Middle frontal gyrus (tissue), 1 donor: ENCODE measurements at regions not wholly inside any gene's neighbourhood (a gene's known extent, or its start where the extent isn't known, plus 50 kb on each side); places are given as distances from the start of the nearest gene placed in this dataset.

ENCODE experiments used
- DNase-seq: peaks from one replicate; pipeline ENCODE4 v3.0.0-alpha.2; 2015; ENCODE audit warnings: low spot score; ENCODE audit errors: extremely low spot score

- DNase-seq: no peak
These were observed 152.9 kb downstream of the CBLN1 start for GRCh38 chr16:49128740-49129139.

GRCh38 chr16:49127103-49127502 is 154.5 kb downstream of the CBLN1 start:
- DNase-seq: no peak

- no peak for DNase-seq
These were observed 160.0 kb downstream of the CBLN1 start for GRCh38 chr16:49121636-49122035.

DNA sequence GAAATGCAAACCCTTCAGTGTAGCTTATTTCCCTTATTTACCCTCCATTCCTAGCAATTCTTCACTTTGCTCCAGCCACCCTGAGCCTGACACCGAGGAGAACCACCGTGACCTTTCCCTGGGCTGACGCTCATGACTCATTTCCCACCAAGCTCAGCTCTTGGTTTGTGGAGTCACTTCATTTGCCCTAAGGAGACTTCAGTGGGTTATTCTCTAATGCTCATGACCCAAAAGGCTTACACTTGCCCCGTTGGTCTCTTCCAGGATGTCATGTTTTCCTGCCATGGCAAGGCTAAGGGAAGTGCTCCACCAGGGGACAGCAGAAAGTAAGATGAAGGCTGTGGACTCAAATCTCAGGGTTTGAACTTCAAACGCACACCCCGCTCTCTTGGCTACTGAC is 161.0 kb downstream of the CBLN1 start:
- no peak for DNase-seq

GRCh38 chr16:49116873-49117272 is 164.8 kb downstream of the CBLN1 start:
- no peak for DNase-seq

- no peak for DNase-seq
These were observed 165.7 kb downstream of the CBLN1 start for GRCh38 chr16:49115956-49116355.

DNA sequence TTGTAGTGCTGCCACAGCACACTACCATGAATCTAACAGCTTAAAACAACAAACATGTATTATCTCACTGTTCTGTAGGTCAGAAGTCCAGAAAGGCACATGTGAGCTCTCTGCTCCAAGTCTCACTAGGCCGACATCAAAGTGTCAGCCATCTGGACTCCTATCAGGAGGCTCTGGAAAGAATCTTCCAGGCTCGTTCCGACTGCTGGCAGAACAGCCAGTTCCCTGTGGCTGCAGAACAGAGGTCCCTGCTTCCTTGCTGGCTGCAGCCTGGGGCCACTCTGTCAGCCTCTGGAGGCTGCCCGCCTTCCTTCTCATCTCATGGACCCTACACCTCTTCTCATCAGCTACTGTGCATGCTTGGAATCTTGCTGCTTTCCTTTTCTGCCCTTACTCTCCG is 168.9 kb downstream of the CBLN1 start:
- DNase-seq: no peak

DNA sequence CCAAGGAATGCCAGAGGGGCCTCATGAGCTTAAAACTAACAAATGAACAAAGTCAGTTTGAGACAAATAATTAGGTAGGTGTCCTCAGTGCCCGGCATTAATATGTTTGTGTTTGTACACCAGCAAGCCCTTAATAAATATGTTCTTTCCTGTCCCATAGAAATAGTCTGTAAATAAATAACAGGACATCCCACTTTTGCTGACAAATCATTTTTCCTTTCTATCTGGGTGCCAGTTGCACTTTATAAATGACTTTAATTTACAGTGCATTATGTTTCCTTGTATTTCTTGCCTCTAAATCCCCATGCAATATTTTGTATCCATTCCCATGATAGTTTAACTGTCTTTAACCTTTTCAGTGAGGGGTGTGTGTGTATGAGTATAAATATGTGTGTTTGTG is 170.3 kb downstream of the CBLN1 start:
- no peak for DNase-seq

GRCh38 chr16:49108611-49109010 is 173.0 kb downstream of the CBLN1 start:
- no peak for DNase-seq

GRCh38 chr16:49103298-49103697 is 178.3 kb downstream of the CBLN1 start:
- no peak for DNase-seq

- no peak for DNase-seq
These were observed 179.6 kb downstream of the CBLN1 start for GRCh38 chr16:49101997-49102396.

DNA sequence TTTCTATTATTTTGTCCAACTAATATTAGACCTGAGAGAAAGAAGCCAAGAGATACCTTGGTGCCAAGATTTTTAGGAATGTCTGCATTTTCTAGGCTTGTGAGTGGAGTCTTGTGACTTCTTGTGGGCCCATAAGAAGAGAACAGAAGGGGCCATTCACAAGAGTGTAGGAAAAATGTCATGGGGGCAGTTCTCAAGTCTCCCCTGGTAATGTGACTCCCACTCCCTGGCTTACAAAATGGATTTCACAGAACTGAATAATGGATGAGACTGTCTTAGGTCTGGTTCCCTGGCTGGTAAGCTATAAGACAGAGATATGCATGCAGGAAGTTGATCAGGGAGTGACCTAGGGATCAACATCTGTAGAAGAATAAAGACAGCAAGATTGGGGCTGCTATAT is 181.3 kb downstream of the CBLN1 start:
- DNase-seq: no peak

DNA sequence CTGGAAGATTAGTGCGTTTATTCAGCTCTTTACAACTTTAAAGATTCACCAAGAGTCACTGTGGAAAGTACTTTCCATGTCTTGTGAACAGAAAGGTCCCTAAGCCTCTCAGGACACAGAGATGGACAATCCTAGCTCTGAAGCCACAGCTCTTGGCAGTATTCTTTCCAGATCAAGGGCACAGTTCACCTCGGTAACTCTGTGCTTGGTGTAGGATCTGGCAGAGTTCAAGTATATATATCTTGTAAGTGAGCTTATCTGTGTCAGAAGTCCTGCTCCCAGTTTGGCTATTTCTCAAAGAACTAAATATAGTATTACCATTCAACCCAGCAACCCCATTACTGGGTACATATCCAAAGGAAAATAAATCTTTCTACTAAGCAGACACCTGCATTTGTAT is 183.7 kb downstream of the CBLN1 start:
- no peak for DNase-seq

GRCh38 chr16:49096176-49096945 is 185.3 kb downstream of the CBLN1 start:
- DNase-seq: no peak

DNA sequence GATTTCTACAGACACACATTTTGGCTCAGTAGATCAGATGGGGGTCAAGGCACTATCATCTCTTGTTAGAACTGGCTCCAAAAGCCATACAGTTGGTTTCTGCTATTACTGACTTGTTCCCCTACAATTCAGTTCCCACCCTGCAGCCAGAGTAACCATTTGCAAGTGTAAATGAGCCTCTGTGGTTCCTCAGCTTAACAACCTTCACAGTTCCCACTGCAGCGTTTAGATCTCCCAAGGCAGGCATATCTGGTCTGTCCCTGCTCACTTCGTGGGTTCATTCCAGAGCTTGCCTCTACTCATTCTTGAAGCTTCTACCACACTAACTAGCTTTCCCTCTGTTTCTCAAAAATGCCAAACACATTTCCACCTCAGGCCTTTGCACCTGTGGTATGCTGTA is 186.1 kb downstream of the CBLN1 start:
- DNase-seq: no peak

GRCh38 chr16:49094471-49094870 is 187.2 kb downstream of the CBLN1 start:
- no peak for DNase-seq

DNA sequence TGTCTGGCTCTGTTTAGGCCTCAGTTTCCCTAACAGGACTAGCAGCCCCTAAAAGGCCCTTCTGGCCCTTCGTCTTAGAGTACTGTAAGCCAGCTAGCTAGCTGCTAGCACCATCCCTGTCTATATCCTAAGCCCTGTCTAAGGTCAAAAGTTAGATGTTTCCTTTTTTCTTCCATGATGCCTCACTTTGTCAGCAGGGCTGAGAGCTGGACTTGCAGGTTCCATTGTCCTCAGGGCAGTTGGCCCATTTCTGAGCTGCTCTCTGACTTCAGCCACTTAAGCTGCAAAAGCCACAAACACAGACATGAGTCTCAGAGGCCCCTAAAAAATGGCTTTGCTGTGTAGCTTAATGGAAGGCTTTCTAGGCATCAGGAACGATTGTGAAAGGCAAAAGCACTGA is 187.7 kb downstream of the CBLN1 start:
- DNase-seq: no peak

GRCh38 chr16:49092704-49093103 is 188.9 kb downstream of the CBLN1 start:
- no peak for DNase-seq

- no peak for DNase-seq
These were observed 192.1 kb downstream of the CBLN1 start for GRCh38 chr16:49089533-49089932.

GRCh38 chr16:49089039-49089438 is 192.6 kb downstream of the CBLN1 start:
- DNase-seq: no peak

DNA sequence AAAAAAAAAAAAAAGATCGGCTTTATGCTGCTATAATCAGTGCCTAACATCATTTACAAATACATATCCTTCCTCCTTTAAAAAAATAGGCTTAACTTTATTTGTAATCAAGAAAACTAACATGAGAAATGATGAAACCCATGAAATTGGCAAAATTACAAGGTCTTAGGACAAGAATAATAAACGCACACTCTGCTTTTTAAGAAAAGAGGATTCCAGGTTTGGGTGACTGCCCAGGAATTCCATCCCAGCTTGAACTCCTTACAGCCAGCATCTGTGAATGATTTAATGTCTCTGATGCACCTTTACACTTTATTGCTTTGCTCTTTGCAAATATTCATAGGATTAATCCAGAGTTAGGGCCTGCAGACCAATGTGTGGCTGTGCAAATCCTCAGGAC is 196.0 kb downstream of the CBLN1 start:
- no peak for DNase-seq

GRCh38 chr16:49084628-49085390 is 196.8 kb downstream of the CBLN1 start:
- no peak for DNase-seq

DNA sequence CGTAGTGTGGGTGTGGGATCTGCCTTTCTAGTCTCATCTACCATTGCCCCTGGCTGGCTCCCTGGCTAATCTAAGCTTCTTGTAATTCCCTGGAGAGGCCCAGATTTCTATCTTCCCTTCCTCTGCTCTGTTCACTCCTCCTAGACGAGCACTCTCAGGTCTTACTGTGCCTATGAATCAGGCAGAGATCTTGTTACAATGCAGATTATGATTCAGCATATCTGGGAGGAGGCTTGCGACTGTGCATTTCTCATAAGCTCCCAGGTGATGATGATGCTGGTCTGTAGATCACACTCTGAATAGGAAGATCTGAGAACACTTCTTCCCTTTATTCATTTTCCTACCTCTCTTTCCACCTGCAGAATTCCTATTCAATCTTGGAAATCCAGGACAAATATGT is 200.1 kb downstream of the CBLN1 start:
- DNase-seq: no peak
